ENCODE measurements at regions not wholly inside any gene's neighbourhood (a gene's known extent, or its start where the extent isn't known, plus 50 kb on each side); places are given as distances from the start of the nearest gene placed in this dataset.
"Not testable (repeated sequence)": the region's sequence is repeated elsewhere in the genome, so short reads cannot be mapped to it uniquely, and the experiment has no call there.

DNA sequence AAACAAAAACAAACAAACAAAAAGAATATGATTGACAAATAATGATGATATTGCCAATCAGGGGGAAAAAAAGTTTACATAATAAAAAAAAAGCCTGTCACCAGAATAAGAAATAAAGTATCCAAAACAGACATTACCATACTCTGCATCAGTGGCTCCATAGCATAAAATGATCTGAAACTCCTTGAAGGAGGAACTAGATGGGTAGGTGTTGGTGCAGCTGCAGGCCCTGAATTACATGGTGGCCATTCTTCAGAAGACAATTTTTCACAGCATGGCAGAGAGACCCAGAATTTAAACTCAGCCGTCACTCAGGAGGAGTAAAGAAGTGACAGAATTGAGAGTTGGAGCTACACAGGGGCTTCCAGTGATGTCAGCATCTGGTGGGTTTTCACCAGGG is 60.2 kb downstream of the GLUL start:
- DNase-seq (ENCODE audit: low read depth), result no peak

DNA sequence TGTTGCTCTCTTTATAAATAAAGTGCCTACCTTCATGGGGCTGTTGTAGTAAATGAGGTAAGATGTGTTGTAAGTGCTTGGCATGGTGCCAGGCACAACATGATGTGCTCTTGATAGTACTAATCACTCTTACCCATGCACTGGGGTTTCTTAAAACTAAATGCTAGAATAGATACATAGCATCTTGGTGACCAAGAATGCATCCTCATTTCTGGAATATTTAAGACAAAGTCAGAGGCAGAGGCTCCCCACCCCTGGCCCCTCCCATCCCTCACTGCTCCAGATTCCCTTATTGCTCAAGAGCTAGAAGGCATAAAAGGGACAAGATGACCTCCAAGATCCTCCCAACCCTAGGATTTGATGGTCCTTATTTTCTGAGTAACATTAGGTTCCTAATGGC is 61.3 kb downstream of the GLUL start:
- DNase-seq (ENCODE audit: low read depth), result no peak

DNA sequence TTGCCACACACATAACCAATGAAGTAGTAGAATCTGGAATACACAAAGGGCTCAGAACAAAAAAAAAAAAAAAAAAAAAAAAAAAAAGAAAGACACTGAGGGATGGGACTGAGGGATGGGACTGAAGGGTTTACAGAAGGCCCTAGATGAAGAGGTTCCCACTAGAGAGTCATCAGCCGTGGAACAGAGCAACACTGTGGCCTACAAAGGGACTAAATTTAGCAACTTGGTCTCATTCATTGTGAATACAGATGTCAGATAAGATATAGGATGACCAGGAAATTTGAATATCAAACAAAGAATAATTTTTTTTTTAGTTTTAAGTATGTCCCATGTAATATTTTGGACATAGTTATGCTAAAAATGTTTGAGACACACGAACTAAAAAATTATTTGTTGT is 62.1 kb downstream of the GLUL start:
- DNase-seq (ENCODE audit: low read depth), result no peak

DNA sequence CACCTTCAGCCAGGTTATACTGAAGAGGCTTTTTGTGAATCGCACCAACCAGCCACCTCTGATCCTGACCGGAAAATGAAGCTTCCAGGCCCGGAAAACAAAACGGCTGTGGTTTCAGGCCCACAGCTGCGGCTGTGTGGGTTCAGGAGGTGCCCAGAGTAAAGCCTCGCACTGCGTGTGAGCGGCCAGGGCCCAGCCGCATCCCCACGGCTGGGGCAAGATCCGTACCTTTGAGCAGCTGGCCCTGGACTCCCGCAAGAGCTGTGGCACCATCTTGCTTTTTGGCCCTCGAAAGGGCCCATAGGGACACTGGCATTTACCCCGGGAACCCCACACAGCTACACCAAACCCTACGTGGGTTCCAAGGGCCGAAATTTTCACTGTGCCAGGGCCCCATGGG is 63.0 kb downstream of the GLUL start:
- no peak for DNase-seq (ENCODE audit: low read depth)

DNA sequence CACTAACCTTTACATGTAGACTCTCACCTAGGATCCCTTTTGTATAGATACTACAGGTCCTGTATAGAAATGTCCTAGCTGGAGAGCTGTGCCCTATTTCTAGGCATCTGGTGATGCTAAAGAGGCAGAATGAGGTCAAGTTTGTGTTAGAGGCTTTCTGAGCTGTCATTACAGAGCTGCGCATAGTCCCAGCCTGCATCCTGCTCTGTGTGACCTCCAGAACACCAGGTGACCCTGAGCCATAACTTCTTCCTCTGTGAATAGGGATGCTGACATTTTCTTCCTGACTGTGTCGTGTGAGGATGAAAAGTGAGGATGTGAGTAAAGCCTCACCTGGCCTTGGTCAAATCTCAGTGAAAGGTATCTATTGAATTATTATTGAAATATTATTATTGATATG is 66.3 kb downstream of the GLUL start:
- no peak for DNase-seq (ENCODE audit: low read depth)

DNA sequence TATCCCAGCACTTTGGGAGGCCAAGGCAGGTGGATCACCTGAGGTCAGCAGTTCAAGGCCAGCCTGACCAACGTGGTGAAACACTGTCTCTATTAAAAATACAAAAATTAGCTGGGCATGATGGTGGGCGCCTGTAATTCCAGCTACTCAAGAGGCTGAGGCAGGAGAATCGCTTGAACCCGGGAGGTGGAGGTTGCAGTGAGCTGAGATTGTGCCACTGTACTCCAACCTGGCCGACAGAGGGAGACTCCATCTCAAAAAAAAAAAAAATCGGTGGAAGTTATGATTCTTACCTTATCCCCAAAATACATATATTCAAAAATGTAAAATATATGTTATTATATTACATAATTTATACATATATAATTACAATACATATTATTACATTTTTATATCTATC is 70.1 kb downstream of the GLUL start:
- DNase-seq (ENCODE audit: low read depth), result not testable (repeated sequence)

DNA sequence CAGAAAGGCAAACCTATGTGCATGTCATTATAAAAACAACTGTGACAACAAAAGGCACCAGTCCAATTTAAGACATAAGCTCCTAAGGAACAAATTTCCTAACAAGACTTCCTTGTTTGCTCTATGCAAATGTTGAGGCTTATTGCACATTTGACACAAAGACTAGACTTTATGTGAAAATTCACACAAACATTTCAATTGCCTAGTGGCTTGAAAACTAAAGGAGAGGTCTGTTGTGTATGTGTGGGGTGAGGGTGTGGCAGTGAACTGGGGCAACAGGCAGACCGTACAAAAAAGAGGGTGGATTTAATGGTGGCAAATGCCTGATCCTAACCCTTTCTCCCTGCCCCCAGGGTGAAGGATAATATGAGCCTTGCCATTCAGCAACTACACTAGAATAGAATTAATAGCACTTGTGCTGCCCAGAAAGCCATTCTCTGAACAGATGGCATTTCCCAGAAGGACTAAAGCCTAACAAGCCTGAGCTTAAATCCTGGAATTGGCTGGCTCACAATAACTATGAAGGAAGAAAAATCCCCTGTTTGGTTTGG is 73.9 kb downstream of the GLUL start:
- no peak for DNase-seq (ENCODE audit: low read depth)

DNA sequence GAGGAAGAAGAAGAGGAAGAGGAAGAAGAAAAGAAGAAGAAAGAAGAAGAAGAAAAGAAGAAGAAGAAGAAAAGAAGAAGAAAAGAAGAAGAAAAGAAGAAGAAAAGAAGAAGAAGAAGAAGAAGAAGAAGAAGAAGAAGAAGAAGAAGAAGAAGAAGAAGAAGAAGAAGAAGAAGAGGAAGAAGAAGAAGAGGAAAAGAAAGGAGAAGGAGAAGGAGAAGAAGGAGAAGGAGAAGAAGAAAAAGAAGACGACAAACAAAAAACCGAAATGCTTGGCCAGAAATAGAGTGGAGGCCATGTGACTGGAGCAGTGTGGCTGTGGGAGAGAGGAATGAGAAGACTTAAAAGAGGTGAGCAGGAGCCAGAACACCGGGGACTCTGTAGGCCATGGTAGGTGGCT is 75.1 kb downstream of the GLUL start:
- not testable (repeated sequence) for DNase-seq (ENCODE audit: low read depth)

DNA sequence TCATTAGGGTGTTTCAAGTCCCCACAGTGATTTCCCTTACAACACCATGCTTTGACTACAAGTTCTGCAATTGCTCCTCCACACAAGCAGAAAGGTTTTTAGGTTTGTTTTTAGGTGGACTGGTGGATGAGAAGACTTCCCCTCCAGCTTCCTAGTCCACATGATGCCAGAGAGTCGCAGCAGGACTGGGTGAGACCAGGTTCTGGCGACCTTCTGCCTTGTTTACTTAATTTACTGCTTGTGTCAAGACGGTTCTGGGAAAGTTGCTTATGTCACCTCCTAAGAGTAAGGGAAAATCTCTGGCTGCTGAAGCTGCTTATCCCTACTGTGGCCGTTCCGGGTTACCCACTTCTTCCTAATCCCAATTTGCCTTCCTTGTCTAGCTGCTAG is 76.4 kb downstream of the GLUL start:
- no peak for DNase-seq (ENCODE audit: low read depth)

DNA sequence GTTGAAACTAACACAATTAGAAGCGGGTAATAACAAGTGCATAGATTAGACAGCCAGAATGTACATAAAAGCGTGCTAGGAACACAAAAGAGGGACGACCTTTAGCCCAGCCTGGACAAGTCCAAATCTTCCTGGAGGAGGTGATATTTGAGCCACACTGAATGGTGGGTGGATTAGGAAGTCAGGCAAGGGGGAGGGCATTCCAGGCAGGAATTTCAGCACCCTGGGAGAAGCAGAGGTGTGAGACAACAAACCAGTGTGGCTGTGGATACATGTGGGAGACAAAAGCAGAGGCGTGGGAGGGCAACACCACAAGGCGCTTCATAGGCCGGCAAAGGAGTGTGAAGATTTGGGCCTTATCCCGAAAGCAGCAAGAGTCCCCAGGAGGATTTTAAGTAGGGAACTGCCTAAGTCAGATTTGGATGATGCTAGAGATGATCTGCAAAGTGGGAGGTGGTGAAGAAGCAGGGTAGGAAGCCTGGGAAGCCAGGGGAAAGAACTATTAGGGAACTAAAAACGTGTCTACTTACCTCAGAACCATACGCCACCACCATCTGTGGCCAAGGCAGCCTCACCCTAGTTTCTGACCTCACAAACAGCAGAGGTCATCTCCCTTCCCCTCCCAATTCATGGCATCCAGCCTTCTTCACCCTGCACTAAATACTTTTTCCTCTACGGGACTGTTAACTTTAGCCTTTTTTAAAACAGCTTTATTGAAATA is 81.8 kb downstream of the GLUL start:
- no peak for DNase-seq (ENCODE audit: low read depth)

DNA sequence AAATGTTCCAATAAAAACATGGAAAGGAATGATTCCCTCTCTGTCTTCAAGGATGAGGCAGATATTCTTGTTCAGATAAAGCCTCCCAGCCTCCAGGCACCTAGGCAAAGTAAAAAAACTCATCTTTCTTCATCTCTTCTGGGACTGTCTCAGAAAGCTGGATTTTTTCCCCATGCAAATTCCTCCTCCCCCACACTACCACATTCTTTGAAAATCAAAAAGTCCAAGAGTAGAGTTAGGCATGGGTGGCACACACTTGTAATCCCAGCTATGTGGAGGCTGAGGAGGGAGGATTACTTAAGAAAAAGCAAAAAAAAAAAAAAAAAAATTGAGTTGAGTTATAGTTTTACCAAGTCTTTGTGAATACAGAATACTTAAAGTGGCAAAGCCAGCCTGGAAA is 82.8 kb downstream of the GLUL start:
- no peak for DNase-seq (ENCODE audit: low read depth)

DNA sequence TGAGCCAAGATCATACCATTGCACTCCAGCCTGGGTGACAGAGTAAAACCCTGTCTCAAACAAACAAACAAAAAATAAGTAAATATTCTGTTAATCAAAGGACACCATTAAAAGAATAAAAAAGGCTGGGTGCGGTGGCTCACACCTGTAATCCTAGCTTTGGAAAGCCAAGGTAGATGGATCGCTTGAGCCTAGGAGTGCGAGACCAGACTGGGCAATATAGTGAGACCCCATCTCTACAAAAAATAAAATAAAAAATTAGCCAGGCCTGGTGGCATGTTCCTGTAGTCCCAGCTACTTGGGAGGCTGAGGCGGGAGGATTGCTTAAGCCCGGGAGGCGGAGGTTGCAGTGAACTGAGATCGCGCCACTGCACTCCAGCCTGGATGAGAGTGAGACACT is 84.1 kb downstream of the GLUL start:
- not testable (repeated sequence) for DNase-seq (ENCODE audit: low read depth)

DNA sequence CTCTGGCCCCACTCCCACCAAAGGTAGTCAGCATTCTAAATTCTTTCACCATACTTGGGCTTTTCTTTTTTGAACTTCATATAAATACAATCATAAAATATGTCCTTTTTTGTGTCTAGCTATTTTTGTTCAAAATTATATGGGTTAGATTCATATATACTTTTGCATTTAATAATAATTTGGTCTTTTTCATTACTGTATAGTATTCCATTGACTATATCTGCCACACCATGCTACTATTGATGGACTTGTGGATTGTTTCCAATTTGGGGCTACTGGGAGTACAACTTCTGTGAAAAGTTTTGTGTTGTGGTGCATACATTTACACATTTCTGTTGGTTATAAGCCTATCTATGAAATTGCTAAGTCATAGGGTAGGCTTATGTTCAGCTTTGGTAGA is 85.7 kb downstream of the GLUL start:
- DNase-seq (ENCODE audit: low read depth), result no peak

DNA sequence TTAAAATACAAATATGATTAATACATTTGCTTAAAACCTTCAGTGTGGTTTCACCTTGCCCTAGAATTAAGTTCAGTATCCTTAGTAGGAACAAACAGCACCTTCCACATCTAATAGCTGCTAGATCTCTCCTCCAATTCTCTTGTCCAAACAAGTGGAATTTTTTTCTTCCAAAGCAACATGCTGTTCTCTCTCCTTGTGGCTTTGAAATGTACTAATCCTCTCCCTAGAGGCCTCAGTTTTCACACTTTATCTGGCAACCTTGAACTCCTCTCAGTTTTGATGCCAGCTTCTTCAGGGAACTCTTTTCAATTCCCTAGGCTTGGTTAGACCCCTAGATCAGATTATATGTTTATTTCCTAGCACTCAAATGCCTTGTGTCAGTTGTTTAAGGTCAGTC is 87.0 kb downstream of the GLUL start:
- DNase-seq (ENCODE audit: low read depth), result no peak

DNA sequence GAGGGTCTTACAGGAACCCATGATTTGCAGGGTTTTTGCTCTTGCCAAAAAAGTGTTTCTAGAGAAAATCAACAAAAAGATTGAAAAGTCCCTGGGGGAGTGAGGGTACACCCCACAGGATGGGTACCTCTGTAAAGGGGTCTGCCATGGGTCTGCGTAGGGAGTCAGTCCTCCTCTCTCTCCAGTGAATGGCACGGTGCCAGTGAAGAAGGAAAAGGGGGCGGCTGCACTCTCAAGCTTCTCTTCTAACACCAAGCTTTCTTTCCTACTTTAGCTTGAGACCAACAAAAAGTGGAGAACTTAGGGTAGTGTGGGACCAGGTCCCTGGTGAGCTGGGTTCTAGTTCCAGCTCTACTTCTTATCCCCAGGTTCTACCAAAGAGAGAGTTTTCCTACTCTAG is 87.4 kb downstream of the GLUL start:
- no peak for DNase-seq (ENCODE audit: low read depth)

DNA sequence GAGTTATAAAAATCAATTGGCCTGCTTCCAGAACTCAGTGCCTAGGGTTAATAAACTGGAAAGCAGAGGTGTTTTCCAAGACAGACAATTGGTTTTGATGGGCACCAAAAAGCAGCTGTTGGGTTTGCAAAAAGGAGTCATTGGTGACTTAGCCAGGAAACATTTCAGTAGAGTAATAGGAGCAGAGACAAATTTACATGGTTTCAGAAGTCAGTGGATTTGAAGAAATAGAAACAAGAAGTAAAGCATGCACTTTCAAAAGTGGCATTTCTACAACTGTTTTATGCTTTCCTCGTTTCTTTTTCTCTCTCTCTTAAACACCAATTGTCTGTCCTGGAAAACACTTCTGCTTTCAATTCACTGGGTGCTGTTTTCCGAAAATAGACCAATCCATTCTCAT is 87.8 kb downstream of the GLUL start:
- no peak for DNase-seq (ENCODE audit: low read depth)

DNA sequence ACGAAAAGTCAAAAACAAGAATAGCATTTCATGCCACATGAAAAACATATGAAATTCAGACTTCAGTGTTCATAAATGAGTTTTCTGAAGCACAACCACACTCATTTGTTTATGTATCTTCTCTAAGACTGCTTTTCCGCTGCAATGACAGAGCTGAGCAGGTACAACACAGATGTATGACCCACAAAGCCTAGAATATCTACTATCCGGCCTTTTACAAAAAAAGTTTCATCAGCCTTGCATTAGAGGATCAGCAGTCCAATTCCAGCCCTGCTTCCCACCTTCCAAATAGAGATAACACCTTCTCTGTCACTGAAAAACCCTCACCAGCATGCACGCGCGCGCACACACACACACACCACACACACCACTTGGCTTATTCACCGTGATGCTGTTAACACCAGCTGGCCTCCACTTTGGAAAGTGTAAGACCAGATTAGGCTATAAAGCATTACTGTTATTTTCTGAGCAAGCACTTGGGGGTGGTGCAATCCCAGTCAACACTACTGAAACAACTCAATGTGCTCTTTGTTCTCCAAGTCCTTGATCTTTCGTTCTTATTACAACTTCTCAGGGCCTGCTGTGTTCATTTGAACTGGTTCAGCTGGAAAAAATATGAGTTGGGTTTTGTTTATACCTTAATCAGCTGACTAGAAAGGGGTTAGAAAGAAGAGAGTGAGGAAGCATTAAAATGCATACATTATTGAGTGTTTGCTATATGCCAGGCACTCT is 90.0 kb downstream of the GLUL start:
- DNase-seq (ENCODE audit: low read depth), result no peak

DNA sequence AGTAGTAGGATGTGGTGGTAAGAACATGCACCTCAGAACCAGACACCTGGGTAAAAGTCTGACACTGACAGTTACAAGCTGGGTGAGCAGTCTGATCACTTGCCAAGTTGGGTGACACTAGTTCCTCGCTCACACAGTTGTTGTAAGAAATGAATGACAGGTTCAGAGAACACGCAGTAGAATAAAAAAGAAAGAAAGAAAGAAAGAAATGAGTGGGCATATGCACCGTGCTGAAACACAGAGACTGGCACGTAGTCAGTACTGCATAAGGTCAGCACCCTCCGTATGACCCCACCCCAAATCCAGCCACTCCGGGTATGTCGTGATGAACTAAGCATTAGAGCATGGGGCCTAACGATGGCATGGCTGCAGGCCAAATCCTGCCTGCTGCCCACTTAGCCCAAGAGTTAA is 90.6 kb downstream of the GLUL start:
- no peak for DNase-seq (ENCODE audit: low read depth)

DNA sequence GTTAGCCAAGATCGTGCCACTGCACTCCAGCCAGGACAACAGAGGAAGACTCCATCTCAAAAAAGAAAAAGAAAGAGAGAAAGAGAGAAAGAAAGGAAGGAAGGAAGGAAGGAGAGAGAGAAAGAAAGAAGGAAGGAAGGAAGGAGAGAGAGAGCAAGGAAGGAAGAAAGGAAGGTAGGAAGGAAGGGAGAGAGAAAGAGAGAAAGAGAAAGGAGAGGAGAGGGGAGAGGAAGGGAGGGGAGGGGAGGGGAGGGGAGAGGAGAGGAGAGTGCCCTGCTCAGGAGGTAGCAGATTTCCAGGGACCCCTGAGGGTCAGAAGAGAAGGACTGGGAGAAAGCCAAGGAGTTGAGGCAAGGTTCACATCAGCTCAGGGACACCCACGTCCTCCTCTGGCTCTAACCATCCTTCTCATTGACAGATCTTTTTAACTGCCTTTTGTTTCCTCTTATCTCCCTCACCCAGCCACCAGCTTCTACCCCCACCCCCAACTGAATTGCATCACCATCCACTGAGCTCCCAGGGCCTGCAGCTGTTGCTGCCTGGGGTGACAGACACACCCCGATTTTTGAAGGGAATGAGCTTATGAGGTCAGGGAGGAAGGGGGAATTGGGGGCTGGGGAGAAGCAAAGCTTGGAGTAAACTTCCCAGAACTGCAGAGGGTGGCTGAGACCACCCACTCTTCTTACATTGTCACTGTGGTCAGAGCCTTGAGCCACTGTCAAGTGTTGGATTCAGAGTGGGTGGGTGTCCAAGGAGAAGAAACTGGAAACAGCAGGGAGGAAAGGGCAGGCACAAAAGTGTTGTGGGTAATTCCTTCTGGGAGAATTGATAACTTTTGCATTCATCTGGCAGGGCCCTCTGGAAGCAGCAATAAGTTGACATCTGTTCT is 91.6 kb downstream of the GLUL start:
- DNase-seq (ENCODE audit: low read depth), result no peak

DNA sequence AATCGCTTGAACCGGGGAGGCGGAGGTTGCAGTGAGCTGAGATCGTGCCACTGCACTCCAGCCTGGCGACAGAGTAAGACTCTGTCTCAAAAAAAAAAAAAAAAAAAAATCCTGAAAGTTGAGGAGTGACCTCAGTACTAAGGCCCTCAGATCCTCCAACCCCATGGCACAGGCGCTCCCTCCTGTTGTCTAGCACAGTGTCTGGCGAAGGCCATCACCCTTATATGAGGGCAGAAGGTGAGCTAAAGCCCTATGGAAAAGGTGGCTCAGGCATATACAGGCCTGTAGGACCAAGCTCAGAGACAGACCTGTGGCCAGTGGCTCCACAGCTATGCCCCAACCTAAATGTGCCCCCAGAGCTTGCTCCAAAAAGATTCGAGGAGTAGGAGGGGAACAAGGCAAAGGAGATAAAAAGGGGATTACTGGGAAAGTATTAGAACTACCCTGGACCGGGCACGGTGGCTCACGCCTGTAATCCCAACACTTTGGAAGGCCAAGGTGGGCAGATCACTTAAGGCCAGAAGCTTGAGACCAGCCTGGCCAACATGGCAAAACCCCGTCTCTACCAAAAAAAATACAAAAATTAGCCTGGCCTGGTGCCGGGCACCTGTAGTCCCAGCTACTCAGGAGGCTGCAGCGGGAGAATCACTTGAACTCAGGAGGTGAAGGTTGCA is 92.4 kb downstream of the GLUL start:
- not testable (repeated sequence) for DNase-seq (ENCODE audit: low read depth)

DNA sequence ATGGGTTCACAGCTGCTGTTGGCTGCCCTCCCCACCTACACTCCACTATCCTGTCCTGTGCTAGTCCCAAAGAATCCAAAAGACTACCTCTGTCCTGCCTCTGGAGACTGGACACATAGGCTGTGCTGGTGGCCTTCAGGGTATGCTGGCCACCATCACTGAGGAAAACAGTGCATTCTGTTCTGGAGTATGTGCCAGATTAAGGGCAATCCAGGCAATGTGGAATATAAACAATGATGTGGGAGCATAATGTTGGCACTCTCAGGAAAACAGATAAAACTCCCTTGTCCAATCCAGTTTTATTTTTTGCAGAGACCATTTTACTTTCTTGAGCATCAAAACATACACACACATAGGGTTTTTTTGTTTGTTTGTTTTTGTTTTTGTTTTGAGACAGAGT is 94.3 kb downstream of the GLUL start:
- no peak for DNase-seq (ENCODE audit: low read depth)

DNA sequence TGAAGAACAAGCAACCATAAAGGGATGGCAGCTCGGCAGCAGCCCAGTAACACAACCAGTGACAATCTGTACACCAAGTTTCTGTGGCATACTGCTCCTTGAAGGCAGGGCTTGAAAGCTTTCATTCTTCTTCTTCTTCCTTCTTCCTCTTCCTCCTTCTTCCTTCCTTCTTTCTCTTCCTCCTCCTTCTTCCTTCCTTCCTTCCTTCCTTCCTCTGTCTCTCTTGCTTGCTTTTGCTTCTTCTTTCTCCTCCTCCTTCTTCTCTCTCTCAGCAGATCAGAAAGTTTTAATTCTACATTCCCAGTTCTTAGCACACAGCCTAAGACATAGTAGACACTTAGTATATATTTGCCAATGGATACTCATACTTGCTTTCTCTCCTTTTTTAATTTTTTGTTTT is 95.9 kb downstream of the GLUL start:
- no peak for DNase-seq (ENCODE audit: low read depth)
